ENCODE measurements at regions not wholly inside any gene's neighbourhood (a gene's known extent, or its start where the extent isn't known, plus 50 kb on each side); places are given as distances from the start of the nearest gene placed in this dataset.

DNA sequence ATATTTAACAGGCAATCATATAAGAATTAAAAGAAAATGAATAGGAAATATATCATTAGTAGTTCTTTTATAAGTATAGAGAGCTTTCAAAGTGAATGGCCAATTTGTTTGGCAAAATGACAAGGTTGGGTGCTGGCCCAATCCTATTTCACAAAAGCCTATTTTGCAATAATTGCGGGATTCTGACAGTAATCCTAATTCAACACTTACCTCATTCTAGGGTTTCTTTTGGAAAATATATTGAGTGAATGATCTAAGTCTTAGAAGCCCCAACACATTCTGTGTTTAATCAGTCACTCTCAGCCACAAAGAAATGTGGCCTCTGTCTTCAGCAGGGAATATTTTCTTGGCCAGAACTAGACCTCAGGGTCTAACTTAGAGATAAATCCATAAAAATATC, 835.9 kb upstream of the ZNF608 start:
- no peak overlapping the region for H3K27ac ChIP-seq
- no peak for DNase-seq (ENCODE audit: low read depth, low spot score)

DNA sequence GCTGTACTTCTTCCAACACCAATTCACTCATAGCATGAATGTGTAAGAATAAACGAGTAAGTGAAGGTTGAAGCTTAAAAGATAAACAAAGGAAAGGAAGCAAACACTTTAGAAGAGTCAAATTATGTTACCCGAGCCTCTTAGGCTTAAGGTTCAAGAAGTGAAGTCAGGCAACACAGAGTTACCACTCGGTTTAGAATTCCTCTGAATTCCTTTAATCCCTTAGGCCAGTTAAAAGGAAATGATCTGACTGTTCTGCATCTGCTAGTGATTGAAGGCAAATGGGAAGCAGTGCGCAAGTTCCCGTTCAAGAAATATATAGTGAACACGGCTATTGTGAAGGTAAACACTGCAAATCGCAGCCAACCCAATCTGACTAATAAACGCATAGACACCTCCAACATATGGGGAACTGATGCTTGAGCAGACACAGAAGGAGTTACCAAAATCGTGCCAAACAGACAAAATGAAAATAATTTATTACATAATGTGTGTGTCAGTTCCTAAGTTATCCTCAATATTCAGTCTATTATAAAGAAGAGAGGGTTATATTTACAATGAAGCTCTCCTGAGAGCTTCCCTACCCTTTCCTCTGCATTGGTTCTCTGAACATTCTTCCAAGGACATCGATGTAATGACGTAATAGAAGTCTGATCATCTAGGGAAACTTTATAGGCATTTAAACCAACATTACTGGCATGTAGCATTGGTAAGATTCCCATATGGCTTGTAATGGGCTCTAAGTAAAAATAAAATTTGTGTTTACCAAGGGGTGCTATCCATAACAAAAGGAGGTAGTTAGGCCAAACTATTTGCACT, 837.1 kb upstream of the ZNF608 start:
- H3K27ac ChIP-seq, result no peak overlapping the region
- DNase-seq (ENCODE audit: low read depth, low spot score), result no peak

- no peak overlapping the region for H3K27ac ChIP-seq
- DNase-seq (ENCODE audit: low read depth, low spot score), result no peak
Observed at GRCh38 chr5:125584140-125584520, 837.7 kb upstream of the ZNF608 start.

DNA sequence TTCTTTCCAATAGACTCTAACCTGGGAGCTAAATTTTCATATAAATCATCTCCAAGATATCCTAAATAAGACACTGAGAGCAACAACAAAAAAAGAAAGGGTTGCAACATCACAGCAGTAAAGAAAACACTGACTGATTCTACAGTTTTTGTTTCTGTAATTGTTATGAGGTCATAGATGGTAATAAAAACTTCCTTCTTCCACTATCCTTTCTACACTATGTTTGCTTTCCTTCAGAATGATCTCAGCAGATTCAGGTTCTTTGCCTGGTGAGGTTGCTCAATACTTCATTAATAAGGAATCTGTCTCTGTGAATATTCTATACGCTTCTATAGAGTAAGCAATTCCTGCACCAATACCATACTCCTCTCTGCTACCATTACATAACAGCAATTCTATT, 835.6 kb upstream of the GRAMD2B start:
- DNase-seq (ENCODE audit: low read depth, low spot score), result no peak
- H3K27ac ChIP-seq, result no peak overlapping the region

DNA sequence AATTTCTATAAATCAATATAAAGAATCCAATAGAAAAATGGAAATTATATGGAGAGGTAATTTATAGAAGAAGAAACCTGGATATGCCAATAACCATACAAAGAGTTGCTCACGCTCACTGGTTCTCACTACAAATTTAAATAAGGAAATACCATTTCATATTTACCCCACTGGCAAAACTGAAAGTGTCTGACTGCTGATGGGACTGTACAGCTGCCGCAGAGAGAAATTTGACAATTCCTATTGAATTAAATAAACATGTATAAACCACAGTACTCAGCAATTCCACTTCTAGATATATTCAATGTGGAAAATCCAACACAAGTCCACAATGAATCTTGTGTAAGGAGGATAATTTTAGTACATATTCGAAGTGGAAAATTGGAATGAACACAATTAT, 830.4 kb upstream of the GRAMD2B start:
- no peak for DNase-seq (ENCODE audit: low read depth, low spot score)
- no peak overlapping the region for H3K27ac ChIP-seq

- no peak overlapping the region for H3K27ac ChIP-seq
- DNase-seq (ENCODE audit: low read depth, low spot score), result no peak
Observed at GRCh38 chr5:125595095-125595494, 828.1 kb upstream of the GRAMD2B start.

- H3K27ac ChIP-seq, result no peak overlapping the region
Observed at GRCh38 chr5:125595845-125596244, 827.4 kb upstream of the GRAMD2B start.

DNA sequence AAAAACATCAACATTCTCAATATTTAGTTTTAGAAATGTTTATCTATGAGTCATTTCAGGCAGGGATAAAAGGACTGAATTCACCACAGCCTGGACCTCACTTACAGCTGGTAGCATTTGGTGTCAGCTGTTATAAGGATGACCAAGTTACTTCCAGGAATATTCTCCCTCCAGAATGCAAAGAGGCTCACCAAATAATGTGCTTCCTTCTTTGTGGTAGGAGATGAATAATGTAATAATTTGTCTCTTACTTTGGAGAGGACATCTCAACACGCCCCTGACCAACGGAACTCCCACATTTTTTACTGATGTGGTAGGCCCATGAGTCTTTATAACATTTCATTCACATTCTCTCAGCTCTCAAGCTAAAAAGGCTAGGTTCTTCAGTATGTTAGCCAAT, 825.9 kb upstream of the GRAMD2B start:
- no peak overlapping the region for H3K27ac ChIP-seq
- DNase-seq (ENCODE audit: low read depth, low spot score), result no peak

More at GRCh38 chr5:125595845-125596244, 827.4 kb upstream of the GRAMD2B start:
- no peak for DNase-seq (ENCODE audit: low read depth, low spot score)

- H3K27ac ChIP-seq, result no peak overlapping the region
- DNase-seq (ENCODE audit: low read depth, low spot score), result no peak
Observed at GRCh38 chr5:125600559-125600958, 822.6 kb upstream of the GRAMD2B start.

- DNase-seq (ENCODE audit: low read depth, low spot score), result no peak
Observed at GRCh38 chr5:125602184-125602583, 821.0 kb upstream of the GRAMD2B start.

DNA sequence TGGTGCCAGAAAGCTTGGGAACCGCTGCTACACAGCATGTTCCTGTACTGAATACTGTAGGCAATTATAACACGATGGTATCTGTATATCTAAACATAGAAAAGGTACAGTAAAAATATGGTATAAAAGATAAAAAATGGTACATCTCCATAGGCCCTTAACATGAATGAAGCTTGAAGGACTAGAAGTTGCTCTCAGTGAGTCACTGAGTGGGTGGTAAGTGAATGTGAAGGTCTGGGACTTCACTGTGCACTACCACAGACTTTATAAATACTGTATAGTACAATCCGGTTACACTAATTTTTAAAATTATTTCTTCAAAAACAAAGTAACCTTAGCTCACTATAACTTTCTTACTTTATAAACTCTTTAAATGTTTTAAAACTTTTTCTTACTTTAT, 819.9 kb upstream of the GRAMD2B start:
- DNase-seq (ENCODE audit: low read depth, low spot score), result no peak
- H3K27ac ChIP-seq, result no peak overlapping the region

More at GRCh38 chr5:125602184-125602583, 821.0 kb upstream of the GRAMD2B start:
- H3K27ac ChIP-seq, result no peak overlapping the region

GRCh38 chr5:125604104-125604503, 819.1 kb upstream of the GRAMD2B start:
- DNase-seq (ENCODE audit: low read depth, low spot score), result no peak
- no peak overlapping the region for H3K27ac ChIP-seq

GRCh38 chr5:125607018-125607417, 816.2 kb upstream of the GRAMD2B start:
- no peak for DNase-seq (ENCODE audit: low read depth, low spot score)
- H3K27ac ChIP-seq, result no peak overlapping the region

DNA sequence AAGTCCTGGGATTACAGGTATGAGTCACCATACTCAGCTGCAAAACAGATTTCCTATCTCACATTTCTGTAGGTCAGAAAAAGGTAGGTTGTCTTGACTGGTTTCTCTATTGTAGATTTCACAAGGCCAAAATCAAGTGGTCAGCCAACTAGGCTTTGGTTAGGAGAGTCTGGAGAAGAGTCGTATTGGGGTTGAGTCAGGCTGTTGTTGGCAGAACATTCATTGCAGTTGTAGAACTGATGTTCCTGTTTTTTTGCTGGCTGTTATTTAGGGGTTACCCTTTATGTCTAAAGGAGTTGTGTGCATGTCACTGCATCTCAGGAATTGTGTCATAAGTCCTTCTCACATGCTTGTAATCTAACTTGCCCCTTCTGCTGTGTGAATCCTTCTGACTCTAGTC, 814.2 kb upstream of the GRAMD2B start:
- no peak overlapping the region for H3K27ac ChIP-seq
- DNase-seq (ENCODE audit: low read depth, low spot score), result no peak

DNA sequence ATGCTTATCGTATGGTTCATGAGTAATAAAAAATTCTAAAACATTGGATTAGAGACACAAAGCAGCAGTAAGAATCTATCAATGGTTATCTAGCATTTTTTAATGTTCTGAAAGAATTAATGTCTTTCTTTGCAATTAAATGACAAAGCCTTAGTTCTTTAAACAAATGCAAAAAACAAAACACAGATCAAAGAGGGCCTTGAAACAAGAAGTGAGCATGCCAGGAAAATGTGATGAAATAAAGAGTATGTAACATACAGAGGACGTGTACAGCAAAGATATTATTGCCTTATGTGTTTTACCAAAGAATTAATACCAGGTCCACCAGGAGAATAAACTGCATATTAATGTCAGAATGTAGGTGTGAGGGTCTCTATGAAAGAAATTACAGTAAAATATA, 812.3 kb upstream of the GRAMD2B start:
- no peak overlapping the region for H3K27ac ChIP-seq
- DNase-seq (ENCODE audit: low read depth, low spot score), result no peak

DNA sequence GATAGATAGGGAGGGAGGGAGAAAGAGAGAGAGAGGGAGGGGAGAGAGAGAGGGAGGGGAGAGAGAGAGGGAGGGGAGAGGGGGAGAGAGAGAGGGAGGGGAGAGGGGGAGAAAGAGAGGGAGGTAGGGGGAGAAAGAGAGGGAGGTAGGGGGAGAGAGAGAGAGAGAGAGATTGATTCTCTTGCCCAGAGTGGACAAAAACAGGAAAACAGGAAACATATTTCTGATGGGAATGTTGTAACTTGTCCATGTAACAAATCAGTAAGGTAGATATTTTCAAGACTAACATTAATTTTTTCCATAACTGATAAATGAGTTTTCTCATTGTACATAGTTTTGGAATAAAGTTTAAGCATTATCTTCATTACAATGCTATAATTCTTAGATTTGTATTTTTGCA, 811.7 kb upstream of the GRAMD2B start:
- H3K27ac ChIP-seq, result no peak overlapping the region
- no peak for DNase-seq (ENCODE audit: low read depth, low spot score)

GRCh38 chr5:125612181-125612721, 811.0 kb upstream of the GRAMD2B start:
- H3K27ac ChIP-seq, result no peak overlapping the region
- DNase-seq (ENCODE audit: low read depth, low spot score), result no peak

- H3K27ac ChIP-seq, result no peak overlapping the region
- DNase-seq (ENCODE audit: low read depth, low spot score), result no peak
Observed at GRCh38 chr5:125612776-125613175, 810.4 kb upstream of the GRAMD2B start.

- H3K27ac ChIP-seq, result no peak overlapping the region
- DNase-seq (ENCODE audit: low read depth, low spot score), result no peak
Observed at GRCh38 chr5:125630237-125630636, 793.0 kb upstream of the GRAMD2B start.

DNA sequence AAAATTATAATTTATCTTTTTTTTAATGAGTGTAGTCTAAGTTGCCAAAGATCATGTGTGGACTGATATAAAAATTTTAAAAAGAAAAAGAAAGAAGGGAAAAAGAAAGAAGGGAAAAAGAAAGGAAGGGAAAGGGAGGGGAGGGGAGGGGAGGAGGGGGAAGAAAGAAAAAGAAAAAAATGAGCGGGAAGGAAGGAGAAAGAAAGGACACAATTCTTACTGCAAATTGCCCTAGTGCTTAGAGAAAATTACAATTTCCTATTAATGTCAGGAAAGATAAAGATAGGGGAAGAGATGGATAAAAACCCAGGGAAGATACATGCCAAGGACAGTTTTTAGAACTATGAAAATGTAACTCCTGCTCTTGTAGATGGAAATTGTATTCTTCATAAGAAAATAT, 789.7 kb upstream of the GRAMD2B start:
- DNase-seq (ENCODE audit: low read depth, low spot score), result no peak

DNA sequence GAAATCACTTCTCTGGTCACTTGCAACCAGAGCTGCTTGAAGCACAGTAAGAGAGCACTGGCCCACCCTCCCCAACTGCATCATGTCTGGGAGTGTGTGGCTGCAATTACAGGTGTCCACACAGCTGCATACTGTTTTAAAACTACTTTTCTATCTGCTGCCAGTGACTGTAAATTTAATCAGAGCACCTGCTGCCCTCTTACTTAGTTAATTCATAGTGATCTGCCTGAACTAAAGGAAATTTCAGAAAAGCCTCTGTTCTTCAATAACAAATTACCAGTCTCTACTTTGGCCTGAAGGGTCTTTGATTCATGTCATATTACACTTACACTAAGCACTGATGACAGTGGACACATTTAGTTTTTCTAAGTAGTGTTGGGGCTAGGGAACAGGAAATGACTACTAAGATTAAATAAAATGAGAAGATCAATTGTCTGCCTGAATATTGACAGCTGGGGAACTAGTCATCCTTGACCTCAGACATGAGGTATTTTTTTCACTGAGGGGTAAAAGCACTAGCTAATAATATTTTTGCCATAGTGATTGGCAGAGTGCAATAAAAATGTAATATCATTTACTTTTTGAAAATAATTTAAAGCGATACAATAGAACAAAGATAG, 788.9 kb upstream of the GRAMD2B start:
- no peak overlapping the region for H3K27ac ChIP-seq
- no peak for DNase-seq (ENCODE audit: low read depth, low spot score)

More for the DNA sequence above, 789.7 kb upstream of the GRAMD2B start:
- no peak overlapping the region for H3K27ac ChIP-seq

- H3K27ac ChIP-seq, result no peak overlapping the region
Observed at GRCh38 chr5:125639858-125640257, 783.4 kb upstream of the GRAMD2B start.

More at GRCh38 chr5:125639858-125640257, 783.4 kb upstream of the GRAMD2B start:
- DNase-seq (ENCODE audit: low read depth, low spot score), result no peak
